ENCODE measurements at regions not wholly inside any gene's neighbourhood (a gene's known extent, or its start where the extent isn't known, plus 50 kb on each side); places are given as distances from the start of the nearest gene placed in this dataset.
"Not testable (repeated sequence)": the region's sequence is repeated elsewhere in the genome, so short reads cannot be mapped to it uniquely, and the experiment has no call there.

- Histone ChIP-seq H3K9me3 (no peaks in the 10 kb centered on the region), H3K27me3 (no peaks in the 10 kb centered on the region), H3K36me3 (no peaks in the 10 kb centered on the region), H3K4me1 (ENCODE audit: insufficient read depth) (no peaks in the 10 kb centered on the region), H3K27ac (no peak overlapping the region), H3K4me3 (no peak overlapping the region)
- DNase-seq, result no peak
- TF ChIP-seq POLR2A (IDR thresholded peaks at IDR 0.05), result no peak
- no peak for TF ChIP-seq CTCF (IDR thresholded peaks at IDR 0.05)
- intact Hi-C loops (cut with DNase I), result no loop called here
These were observed 755.5 kb upstream of the SEMA6D start for GRCh38 chr15:46961795-46962194.

GRCh38 chr15:46988055-46988454, 729.2 kb upstream of the SEMA6D start:
- DNase-seq; H3K9me3 ChIP-seq; H3K4me3 ChIP-seq; intact Hi-C loops (cut with DNase I); H3K27ac ChIP-seq; H3K27me3 ChIP-seq; H3K4me1 ChIP-seq (ENCODE audit: insufficient read depth); H3K36me3 ChIP-seq: not testable (repeated sequence)
- WGBS, 3 donors, result 90 to 94% (median 92%) methylated on average over 2 of the region's 2 CpGs

GRCh38 chr15:46996359-46996758, 720.9 kb upstream of the SEMA6D start:
- Histone ChIP-seq H3K27me3 (no peaks in the 10 kb centered on the region), H3K9me3 (no peaks in the 10 kb centered on the region), H3K4me1 (ENCODE audit: insufficient read depth) (no peaks in the 10 kb centered on the region), H3K4me3 (no peak overlapping the region), H3K36me3 (no peaks in the 10 kb centered on the region), H3K27ac (no peak overlapping the region)
- DNase-seq, result no peak
- WGBS, 3 donors, result 77 to 85% (median 77%) methylated on average over 3 of the region's 3 CpGs
- TF ChIP-seq POLR2A (IDR thresholded peaks at IDR 0.05) (no peak), CTCF (IDR thresholded peaks at IDR 0.05) (no peak), EP300 (IDR thresholded peaks at IDR 0.05) (no peak)
- intact Hi-C loops (cut with DNase I), result no loop called here

- TF ChIP-seq POLR2A (IDR thresholded peaks at IDR 0.05) (no peak), CTCF (IDR thresholded peaks at IDR 0.05) (no peak), EP300 (IDR thresholded peaks at IDR 0.05) (no peak)
- no peaks in the 10 kb centered on the region for H3K27me3 ChIP-seq
- DNase-seq, result no peak
- no peaks in the 10 kb centered on the region for H3K36me3 ChIP-seq
- WGBS, 3 donors, result 26 to 35% (median 29%) methylated on average over 3 of the region's 3 CpGs
- no peaks in the 10 kb centered on the region for H3K9me3 ChIP-seq
- H3K4me1 ChIP-seq (ENCODE audit: insufficient read depth), result no peaks in the 10 kb centered on the region
- H3K27ac ChIP-seq, result no peak overlapping the region
- intact Hi-C loops (cut with DNase I), result no loop called here
- H3K4me3 ChIP-seq, result no peak overlapping the region
These were observed 719.8 kb upstream of the SEMA6D start for GRCh38 chr15:46997501-46997900.

GRCh38 chr15:47003568-47003967, 713.7 kb upstream of the SEMA6D start:
- Histone ChIP-seq H3K27ac (no peak overlapping the region), H3K36me3 (no peaks in the 10 kb centered on the region), H3K4me3 (no peak overlapping the region), H3K9me3 (no peaks in the 10 kb centered on the region), H3K27me3 (no peaks in the 10 kb centered on the region), H3K4me1 (ENCODE audit: insufficient read depth) (no peaks in the 10 kb centered on the region)
- no peak for DNase-seq
- TF ChIP-seq POLR2A (IDR thresholded peaks at IDR 0.05), result no peak
- no peak for TF ChIP-seq CTCF (IDR thresholded peaks at IDR 0.05)
- TF ChIP-seq EP300 (IDR thresholded peaks at IDR 0.05), result no peak
- 5 to 13% (median 7%) methylated on average over 1 of the region's 1 CpG for WGBS, 3 donors
- intact Hi-C loops (cut with DNase I), result no loop called here
